HG02884 (cell line): ENCODE measurements at regions not wholly inside any gene's neighbourhood (a gene's known extent, or its start where the extent isn't known, plus 50 kb on each side); places are given as distances from the start of the nearest gene placed in this dataset.

Experiments
- ATAC-seq: cut with Tn5 transposase; IDR thresholded peaks from one replicate; pipeline ENCODE4 v1.9.1; 2021; ENCODE audit warnings: mild to moderate bottlenecking, moderate library complexity; ENCODE audit not compliant: unreplicated experiment

DNA sequence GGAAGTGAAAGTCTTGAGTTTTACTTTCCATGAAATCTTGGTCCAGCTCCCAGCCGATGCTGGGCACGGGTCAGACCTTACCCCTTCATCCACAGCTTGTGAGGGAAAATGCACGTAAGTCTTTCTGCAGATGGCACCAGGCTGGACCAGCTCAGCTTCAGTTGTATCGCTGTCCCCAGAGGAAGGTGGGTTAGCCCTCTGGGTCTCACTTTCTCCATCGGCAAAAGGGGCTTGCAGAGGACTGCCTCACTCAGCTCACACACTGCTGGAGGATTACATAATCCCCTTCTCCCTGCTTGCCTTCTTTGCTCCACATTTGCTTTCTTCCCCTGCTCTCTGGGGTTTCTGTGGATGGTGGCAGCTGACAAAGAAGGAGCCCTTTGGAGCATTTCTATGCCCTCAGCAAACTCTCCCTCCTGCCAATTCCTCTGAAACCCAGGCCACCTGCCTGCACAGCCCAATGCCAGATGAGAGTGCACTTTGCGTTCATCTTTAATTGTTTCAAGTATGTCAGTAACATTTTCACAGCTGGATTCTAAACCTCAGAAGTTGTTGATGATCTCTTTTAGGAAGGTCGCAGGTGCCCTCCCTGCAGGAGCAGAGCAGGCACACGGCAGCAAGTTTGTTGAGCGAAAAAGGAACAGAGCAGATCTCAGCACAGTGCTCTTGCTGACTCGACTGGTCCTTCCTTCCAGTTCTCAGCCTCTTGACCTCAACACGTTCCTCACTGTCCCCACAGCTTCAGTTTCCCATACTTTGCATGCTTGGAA lies 155.6 kb upstream of the GLI2 start:
- ATAC-seq = no peak

DNA sequence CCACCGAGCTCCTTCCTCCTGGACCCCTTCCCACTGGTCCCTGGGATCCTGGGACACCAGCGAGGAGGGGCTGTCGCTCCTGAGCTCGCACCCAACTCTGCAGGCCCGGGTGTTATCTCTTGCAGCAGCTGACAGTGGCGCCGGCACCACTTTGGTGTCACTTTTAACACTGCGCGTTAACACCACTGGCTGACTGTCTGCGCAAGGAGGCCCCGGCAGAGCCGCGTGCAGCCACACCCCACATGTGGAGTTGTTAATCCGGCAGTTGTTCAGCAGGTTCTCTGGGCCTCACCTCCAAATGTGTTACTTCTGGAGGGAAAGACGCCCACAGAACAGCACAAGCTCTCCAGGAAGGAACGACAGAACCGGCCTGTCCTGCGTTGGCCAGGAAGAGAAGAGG lies 155.0 kb upstream of the GLI2 start:
- ATAC-seq = no peak

DNA sequence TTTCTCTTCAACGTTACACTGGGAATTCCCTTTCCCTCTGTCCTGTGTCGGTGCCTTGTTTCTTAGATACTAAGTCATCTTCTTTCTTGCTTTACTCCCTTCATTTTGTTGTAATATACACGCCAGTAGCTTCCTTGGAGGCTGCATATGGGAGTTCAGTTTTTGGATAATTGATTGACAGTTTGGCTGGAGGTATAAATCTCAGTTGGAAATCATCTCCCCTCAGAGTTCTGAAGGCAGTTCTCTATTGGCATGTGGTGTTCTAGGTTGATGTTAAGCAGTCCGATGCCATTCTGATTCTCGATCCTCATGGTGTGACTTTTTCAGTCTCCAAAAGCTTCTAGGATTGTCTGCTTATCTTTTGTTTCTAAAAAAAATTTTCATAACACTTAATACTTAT lies 152.5 kb upstream of the GLI2 start:
- ATAC-seq = no peak

DNA sequence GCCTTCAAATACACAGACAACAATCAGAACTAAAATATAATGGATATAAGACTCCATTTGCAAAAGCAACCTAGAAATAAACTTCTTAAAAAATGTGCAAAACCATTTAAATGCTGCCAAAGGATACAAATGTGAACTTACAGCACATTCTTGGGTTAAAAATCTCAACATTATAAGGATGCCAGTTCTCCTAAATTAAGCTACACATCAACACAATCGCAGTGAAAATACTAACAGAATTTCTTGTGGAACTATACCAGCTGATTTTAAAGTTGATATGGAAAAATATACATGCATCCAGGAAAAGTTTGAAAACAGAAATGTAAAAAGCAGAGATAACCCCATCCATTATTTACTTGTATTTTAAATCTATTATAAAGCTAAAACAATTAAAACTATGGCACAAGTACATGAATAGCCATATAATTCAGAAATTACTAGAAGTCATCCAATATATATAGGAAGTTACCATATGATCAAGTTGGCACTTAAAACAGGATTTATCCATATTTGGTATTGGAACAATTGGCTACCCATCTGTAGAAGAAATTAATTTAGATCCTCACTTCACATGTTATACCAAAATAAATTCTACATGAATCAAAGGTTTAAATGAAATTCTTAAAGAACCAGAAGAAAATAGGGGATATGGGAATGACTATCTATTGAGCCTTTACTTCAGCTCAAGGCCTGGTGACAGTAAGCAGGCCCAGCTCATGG lies 151.7 kb upstream of the GLI2 start:
- ATAC-seq = no peak

DNA sequence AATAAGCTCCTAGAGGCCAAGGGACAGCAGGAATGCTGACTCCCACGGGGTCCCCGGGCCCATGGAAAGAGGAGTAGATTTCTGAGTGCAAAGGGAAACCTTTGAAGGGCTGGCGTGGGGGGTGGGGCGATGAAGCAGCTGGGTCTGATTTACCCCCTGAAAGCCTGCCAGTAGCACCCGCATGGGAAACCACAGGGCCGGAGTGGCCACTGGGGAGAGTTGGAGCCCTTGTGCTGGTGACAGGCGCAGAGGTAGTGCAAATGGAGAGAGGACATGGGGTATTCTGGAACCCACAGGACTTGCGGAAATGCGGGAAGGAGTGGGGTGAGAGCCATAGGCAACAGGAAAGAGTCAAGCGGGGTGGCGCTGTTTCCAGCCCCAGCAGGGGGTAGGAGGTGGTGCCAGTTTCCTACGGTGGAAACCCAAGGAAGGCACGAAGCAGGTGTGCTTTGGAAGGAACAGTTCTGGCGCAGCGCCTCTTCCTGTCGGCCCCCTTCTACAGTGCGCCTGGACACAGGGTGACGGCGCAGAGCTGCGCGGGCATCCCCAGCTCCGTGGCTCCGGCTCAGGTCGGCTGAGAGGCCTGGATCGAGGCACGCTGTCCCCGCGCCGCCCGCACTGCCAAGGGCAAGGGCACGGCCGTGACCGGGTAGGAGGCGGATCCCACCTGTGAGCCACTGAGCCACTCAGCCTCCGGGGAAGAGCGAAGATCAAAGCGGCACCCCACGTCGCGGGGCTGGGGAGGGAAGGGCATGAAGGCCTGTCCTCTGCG lies 149.0 kb upstream of the GLI2 start:
- no peak for ATAC-seq

DNA sequence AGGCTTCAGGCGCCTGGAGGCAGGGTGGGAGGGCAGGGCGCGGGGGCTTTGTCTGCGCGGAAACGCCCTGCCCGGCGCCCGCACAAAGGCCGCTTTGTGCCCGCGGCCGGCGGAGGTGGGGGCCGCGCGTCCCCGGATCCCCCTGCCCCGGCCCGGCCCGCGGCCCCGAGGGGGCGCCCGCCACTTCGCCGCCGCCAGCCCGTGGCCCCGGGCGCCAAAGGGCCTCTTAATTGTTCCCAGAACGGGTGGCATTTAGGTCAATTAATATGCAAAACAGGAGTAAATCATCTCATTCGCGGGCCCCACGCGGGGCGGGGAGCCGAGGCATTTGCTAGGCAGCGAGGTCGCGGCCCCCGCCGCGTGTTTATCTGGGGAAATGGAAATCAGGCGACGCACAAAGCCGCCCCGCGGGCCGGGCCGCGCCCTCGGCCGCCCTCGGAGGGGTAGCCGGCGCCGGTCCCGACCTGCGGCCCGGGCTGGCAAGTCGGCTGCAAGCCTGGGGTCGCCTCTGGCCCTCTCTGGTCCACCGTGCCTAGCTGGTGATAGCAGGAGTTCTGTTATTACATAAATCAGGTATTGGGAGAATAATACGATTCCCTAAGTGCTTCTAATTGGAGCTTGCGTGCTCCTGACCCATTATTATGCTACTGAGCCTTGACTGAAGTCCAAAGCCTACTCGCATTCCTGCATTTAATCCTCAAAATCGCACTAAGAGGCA lies 148.2 kb upstream of the GLI2 start:
- no peak for ATAC-seq

DNA sequence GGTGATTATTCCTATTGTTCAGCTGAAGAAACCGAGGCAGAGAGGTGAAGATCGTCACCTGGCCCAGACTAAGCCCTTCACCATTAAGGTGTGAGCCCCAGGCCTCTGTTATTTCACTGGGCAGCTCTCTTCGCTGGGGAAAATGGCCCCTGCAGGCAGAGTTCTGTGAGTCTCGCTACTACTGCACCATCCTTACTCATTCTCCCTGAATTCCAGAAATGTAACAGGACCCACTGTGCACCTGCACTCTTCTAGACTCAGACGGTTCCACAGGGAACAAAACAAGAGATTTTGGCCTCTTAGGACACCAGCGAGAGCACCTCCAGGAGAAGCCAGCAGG lies 147.7 kb upstream of the GLI2 start:
- ATAC-seq = no peak

DNA sequence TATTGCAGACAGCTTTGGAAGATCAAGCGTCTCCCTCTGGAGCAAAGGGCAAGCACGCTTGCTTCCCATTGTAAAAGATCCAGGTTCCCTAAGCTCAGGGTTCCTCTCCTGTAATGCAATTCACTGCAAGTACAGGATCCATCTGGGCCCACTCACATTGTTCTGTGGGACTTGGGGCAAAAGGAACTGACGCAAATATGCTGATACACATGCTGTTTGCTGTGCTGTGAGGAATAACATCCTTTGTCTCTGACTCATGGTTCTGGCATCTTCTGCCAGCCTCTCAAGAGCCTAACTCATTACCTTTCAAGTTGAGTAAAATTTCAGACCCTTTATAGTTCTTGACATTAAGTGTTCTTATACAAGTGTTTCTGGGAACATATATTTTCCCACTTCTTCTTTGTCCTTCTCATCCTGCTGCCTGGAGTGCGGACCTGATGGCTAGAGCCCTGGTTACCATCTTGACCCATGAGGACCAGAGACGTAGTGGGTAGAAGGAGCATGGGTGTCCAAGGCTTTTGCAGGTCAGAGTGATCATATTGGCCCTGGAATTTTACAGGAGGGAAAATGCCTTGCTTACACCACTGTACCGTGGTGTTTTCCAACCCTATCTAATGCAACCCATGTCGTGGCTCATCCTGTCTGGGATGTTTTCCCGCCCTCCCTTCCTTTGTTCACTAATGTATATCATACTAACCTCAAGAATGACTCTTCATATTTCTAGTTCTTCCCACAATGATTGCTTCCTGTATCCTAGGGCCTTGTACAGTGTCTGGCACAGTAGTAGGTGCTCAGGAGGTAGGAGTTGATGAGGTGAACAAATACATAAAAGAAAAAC lies 145.7 kb upstream of the GLI2 start:
- no peak for ATAC-seq

DNA sequence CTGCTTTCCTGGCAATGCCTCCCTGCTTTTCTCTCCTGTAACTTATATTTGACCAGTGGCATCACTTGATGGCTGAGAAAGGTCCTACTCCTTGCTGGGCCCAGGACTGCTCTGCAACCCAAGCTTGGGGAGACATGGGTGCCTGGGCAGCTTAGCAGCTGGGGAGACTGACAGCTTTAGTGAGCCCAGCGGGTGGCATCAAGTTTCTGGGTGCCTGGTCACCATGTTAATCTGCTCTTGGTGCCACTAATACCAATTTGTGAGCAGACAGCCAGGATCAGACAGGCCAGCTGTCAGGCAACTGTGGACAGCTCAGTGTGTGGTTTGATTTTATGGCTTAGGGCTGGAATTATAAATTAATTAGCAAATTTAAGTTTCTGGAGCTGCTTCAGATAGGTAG lies 144.8 kb upstream of the GLI2 start:
- ATAC-seq = no peak

DNA sequence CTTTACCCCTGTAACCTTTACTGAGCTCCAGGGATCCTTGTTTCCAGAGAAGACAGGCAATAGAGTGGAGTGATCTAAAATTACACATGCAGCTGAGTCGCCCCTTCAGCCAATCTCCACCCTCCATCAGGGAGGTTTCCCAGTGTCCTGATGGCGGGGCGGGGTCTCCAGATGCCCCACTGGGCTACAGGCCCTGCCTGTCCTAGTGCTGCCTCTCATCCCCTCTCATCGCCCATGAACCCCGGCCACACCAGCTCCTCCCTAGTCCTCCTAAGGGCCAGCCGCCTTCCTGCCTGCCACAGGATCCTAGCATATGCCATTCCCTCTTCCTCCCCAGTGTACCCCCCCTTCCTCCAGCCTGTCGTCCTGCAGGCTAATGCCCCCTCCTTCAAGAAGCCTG lies 144.1 kb upstream of the GLI2 start:
- no peak for ATAC-seq

DNA sequence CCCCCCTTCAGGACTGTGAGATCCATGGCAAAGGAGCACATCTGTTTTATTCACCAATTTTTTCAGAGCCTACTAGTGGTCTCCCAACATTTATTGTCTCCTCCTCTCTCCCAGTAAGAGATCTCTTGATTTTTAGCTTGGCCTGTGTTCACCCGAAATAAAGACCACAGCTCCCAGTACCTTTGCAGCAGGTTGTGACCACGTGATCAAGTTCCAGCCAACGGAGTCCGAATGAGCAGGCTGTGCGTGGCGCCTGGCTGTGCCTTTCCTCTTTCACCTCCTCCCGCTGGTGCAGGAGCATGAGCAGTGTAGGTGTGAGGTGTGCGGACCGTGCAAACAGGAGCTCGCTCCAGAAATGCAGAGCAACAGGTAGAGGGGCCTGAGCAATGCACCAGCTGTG lies 143.6 kb upstream of the GLI2 start:
- ATAC-seq = no peak

DNA sequence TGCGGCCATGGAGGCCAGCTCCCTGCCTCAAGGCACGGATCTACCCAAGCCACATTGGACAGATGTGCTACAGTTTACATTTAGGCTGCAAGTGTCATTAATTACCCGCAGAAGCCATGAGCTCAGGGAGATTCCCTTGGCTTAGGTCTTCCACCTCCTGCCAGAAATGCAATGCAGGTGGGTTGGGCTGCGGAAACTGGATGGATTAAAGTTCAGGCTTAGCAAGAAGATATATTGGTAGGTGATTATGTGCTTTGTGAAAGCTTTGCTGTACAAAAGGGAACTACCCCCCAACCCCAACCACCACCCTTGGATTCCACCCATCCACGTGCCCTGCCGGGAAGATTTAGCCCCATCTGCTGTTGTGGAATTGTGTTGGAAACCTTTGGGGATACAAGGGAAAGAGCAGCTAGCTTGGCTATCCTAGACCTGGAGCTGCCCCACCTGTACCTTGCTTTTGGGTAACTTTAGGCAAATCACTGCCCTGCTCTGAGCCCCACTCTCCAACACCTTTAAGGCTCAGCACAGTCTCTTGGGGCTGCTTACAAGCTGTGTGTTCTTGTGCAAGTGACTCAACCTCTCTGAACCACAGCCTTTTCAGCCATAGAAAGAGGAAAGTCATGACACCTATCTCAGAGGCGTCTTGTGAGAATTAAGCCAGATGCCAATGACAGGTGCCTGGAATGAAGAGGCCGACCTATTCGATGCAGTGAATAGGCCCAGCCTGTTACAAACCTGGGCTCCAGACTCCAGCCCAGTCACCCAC lies 141.6 kb upstream of the GLI2 start:
- no peak for ATAC-seq

DNA sequence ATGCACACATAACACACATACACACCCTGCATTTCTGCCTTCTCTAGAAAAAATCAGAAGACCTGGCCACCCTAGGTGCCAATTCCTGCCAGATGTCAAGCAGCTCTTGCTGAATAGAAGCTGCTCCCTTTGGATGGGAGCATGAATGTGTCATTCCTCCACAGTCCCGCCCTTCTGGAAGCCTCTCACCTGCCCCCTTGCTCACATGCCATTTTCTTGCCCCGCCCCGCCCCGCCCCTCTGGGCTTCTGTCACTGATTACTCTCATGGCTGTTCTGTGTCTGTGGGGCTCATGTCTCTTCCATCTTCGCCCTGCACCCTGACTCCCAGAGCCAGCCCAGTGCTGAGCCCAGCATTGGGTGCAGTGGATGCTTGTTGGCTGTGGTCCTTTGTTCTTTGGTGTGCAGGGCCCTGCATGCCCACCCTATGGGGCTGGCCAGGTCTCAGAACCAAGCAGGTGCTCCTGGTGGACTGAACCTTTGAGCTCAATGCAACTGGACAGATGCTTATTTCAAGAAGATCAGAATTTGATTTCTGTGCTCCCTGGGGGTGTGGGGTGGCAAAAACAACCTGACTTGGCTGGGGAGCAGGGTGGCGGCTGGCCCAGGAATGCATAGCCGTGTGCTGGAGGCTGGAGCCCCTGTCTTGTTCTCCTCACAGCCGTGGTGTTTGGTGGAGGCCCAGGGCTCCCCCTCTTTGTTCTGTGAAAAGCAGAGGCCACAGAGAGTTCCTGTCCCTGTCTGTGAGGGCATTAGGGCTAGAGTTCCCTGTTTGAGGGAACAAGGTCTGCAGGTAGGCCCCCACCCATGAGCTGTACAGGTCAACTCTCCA lies 140.6 kb upstream of the GLI2 start:
- no peak for ATAC-seq

DNA sequence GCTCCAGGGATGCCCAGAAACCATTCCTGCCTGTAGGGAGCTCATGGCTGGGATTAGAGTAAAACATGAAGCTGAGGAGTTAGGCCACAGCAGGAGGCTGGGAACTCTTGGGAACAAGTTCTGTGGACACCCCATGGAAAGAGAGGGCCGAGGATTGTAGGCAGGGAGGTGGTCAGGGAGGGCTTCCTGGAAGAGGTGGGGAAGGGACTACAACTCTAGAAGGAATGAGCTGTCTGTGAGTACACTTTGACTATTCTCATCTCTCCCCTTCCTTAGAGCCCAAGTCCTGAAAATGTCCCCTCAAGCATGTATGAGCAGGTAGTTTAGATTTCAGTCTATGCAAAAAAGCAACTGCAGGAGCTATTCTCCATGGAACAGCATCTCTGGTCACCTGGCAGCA lies 139.9 kb upstream of the GLI2 start:
- ATAC-seq = no peak

DNA sequence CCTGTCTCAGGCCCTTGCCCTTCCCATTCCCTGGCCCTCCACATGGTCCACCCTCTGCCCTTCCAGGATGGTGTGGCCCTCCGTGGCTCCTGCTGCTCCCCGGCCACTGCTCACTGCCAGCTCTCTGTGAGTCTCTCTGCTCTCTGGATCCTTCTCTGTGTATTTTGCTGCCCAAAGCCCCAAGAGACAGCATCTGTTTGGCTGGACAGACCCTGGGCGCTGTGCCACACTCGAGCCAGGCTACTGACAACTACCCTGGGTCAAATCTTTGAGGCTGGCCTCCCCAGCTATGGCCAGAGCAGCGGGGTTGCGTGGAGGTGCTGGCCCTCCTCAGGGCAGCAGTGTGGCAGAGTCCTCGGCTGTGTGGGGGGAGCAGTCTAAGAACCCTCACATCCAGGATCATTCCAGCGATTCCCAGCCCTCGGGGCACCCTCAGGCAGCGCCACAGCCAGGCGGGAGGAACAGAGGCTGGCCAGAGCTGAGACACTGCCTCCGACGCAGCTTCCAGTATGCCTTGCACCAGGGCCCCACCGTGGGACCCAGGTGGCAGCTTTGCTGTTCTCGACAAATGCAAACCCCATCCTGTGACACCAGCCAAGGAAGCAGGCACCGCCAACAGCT lies 139.4 kb upstream of the GLI2 start:
- ATAC-seq = no peak

DNA sequence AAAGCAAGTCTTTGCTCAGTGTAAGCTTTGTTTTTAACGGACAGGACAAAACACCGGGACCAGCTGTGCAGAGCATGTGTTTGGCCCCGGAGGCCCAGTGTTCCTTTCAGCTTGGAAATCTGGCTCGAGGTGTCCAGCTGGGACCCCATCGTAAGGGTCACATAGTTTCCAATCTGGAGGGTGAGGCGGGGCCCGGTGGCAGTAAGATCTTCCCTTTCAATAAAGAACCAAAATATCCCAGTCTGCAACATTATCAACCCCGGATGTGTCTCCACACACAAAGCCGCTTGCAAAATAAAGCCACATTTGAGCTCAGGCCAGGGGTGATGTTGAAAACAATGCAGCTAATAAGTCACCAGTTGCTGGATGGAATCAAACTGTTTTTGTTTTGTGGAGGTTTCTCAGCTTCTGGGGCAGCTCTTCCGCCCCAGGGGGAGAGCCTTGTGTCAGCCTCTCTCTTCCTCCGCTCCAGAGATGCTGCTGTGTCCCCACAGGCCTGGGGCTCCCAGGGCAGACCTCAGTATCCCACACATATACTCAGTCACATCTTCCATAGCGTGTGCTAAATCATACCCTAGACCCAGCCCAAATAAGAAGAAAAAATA lies 138.6 kb upstream of the GLI2 start:
- no peak for ATAC-seq

DNA sequence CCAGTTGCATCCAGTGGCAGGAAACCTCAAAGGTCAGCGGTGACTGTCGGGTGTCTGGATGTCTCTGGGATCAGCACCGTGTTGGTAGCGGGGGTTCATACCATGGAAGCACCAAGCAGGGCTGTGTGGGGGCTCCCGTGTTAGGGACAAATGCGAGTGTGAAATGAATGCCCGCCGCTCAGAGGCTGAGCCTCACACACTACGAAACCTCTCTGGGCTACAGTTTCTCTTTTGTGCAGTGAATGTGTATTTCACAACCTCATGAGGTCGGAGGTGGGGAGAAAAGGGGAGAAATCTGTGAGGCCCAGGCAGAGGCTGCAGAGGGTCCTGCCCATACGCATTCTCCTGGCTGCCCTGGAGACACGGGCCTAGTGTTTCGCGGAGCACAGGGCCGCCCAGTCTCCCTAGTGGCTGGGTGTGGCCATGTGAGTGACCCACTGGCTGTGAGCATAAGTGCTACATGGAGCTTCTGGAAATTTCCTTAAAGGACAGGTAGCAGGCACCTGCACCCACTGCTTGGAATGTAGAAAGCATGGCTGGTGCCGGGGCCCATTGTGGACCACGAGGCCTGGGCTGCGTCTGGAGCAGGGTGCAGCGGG lies 138.0 kb upstream of the GLI2 start:
- ATAC-seq = no peak

DNA sequence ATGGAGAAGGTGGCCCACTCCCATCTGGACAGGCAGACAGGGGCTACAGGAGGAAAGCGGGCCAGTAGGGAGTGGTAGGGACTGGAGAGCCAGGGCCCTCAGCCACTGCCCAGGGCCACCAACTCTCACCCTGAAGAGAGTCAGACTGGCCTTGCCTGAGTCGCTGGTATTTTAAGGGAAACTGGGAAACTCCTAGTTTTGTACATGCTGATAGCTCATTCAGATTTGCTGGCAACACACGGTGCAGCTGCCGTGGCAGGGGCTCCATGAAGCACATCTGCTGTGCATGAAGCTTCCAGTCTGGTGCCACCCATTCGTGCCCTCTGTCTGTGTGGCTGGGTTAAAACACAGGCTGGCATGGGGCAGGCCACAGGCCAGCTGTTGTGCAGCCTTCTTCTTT lies 137.3 kb upstream of the GLI2 start:
- ATAC-seq = no peak
